HepG2 (cell line): ENCODE measurements at regions not wholly inside any gene's neighbourhood (a gene's known extent, or its start where the extent isn't known, plus 50 kb on each side); places are given as distances from the start of the nearest gene placed in this dataset.

Experiments
- ATAC-seq: fragments of 200-7000 bp; cut with Tn5 transposase; 3 replicates; pipeline ENCODE4 v1.9.1; 2020; ENCODE audit warnings: mild to moderate bottlenecking, moderate library complexity
- BruUV-seq: library from RNA; stranded (reverse); fragments of 400-500 nt; replicated peaks from 2 replicates; lab custom pipeline; 2021; lab: Mats Ljungman, UMichigan
- CTCF ChIA-PET: fragments of 300-600 bp; formaldehyde crosslinking; extraction: SDS; loops from one replicate; lab custom pipeline; 2021; ENCODE audit warnings: low total read pairs, inconsistent platforms, low intra/inter-chr PET ratio; lab: Yijun Ruan, JAX
- POLR2A ChIA-PET: fragments of 350-600 bp; sonication (Branson Sonifier 250); formaldehyde crosslinking; loops from one replicate; lab custom pipeline; 2020; ENCODE audit warnings: antibody characterized with exemption, inconsistent platforms; lab: Yijun Ruan, JAX
- DNase-seq: peaks from one replicate; pipeline ENCODE4 v3.0.0-alpha.2; 2015; ENCODE audit warnings: low spot score
- FAIRE-seq: peaks from 3 replicates; lab custom pipeline; 2011; peaks lifted over from hg19 to GRCh38; lab: Jason Lieb, UNC
- H2AFZ ChIP-seq: one replicate; pipeline ENCODE4 v1.6.1; 2011; ENCODE audit warnings: low read length, inconsistent platforms
- H3K27ac ChIP-seq: fragments of 300-600 bp; 3 replicates; pipeline ENCODE4 v1.8.0; 2011; ENCODE audit warnings: mixed run types, mild to moderate bottlenecking, mixed read lengths, low read length, inconsistent platforms; ENCODE audit not compliant: insufficient read depth; ENCODE audit errors: extremely low read length
- H3K27me3 ChIP-seq, 2 experiments: fragments of 200-600 bp in 1 of 2; 2 replicates in 1 of 2; 3 replicates in 1 of 2; pipeline versions ENCODE4 v1.6.0 to v1.8.0; 2011; ENCODE audit warnings: low read length in 2 of 2, mild to moderate bottlenecking in 2 of 2, moderate library complexity in 2 of 2, inconsistent platforms in 1 of 2; ENCODE audit not compliant: insufficient read depth in 2 of 2, control insufficient read depth in 1 of 2
- H3K36me3 ChIP-seq, 2 experiments: fragments of 200-600 bp in 1 of 2; replicated peaks in 1 of 2; 2 replicates in 1 of 2; 3 replicates in 1 of 2; pipeline versions ENCODE4 v1.5.1 to v1.8.0; 2011; ENCODE audit warnings: low read length in 2 of 2, inconsistent platforms in 1 of 2; ENCODE audit not compliant: insufficient read depth in 2 of 2, control insufficient read depth in 1 of 2
- H3K4me1 ChIP-seq: 2 replicates; pipeline ENCODE4 v1.5.1; 2012; ENCODE audit warnings: low read length, inconsistent platforms; ENCODE audit not compliant: insufficient read depth
- H3K4me2 ChIP-seq: 2 replicates; pipeline ENCODE4 v1.6.0; 2011; ENCODE audit warnings: low read depth, low read length, inconsistent platforms
- H3K4me3 ChIP-seq, 3 experiments: fragments of 200-600 bp in 1 of 3; sonication (generic), shearing (Covaris generic) in 1 of 3; replicated peaks in 1 of 3; 2 replicates each; pipeline ENCODE4 v1.5.1; 2011 to 2016; ENCODE audit warnings: low read length in 3 of 3, inconsistent platforms in 2 of 3, low read depth in 2 of 3, mild to moderate bottlenecking in 2 of 3, control low read depth in 1 of 3, mixed read lengths in 1 of 3; ENCODE audit not compliant: insufficient read depth in 1 of 3
- H3K79me2 ChIP-seq: one replicate; pipeline ENCODE4 v1.6.1; 2011; ENCODE audit warnings: low read length, inconsistent platforms; ENCODE audit not compliant: insufficient read depth
- H3K9ac ChIP-seq: 2 replicates; pipeline ENCODE4 v1.6.0; 2011; ENCODE audit warnings: mild to moderate bottlenecking, low read depth, low read length, inconsistent platforms; ENCODE audit not compliant: insufficient read depth
- H3K9me3 ChIP-seq: 2 replicates; pipeline ENCODE4 v1.5.1; 2012; ENCODE audit warnings: mild to moderate bottlenecking, low read length
- H4K20me1 ChIP-seq: 2 replicates; pipeline ENCODE4 v1.6.0; 2011; ENCODE audit warnings: inconsistent platforms, mild to moderate bottlenecking, low read length, moderate library complexity; ENCODE audit not compliant: insufficient read depth
- CEBPG ChIP-seq: IDR thresholded peaks from 2 replicates; pipeline ENCODE4 v1.6.1; 2016
- CTCF ChIP-seq: sonication (generic); formaldehyde crosslinking; IDR thresholded peaks from 2 replicates; pipeline ENCODE4 v1.5.0; 2020; ENCODE audit warnings: mild to moderate bottlenecking, missing genetic modification reagents, moderate library complexity
- FOXC1 ChIP-seq: sonication (generic); formaldehyde crosslinking; IDR thresholded peaks from 2 replicates; pipeline ENCODE4 v1.8.0; 2022; ENCODE audit warnings: mild to moderate bottlenecking, missing genetic modification reagents, borderline replicate concordance
- FOXP4 ChIP-seq: sonication (generic); formaldehyde crosslinking; IDR thresholded peaks from 2 replicates; pipeline ENCODE4 v1.4.0; 2020; ENCODE audit warnings: missing genetic modification reagents
- HNRNPK ChIP-seq: fragments of 200-400 bp; formaldehyde crosslinking; IDR thresholded peaks from 2 replicates; pipeline ENCODE4 v1.6.1; 2018; ENCODE audit warnings: low read length, low read depth, moderate library complexity, mild to moderate bottlenecking; ENCODE audit not compliant: poor library complexity, severe bottlenecking
- HNRNPUL1 ChIP-seq: fragments of 200-400 bp; formaldehyde crosslinking; IDR thresholded peaks from 2 replicates; pipeline ENCODE4 v1.6.1; 2017; ENCODE audit warnings: low read depth, mild to moderate bottlenecking, low read length, moderate library complexity
- HOXA7 ChIP-seq: sonication (generic); formaldehyde crosslinking; IDR thresholded peaks from 2 replicates; pipeline ENCODE4 v1.8.1; 2022; ENCODE audit warnings: mild to moderate bottlenecking, missing genetic modification reagents, moderate library complexity
- HOXA9 ChIP-seq: sonication (generic); formaldehyde crosslinking; IDR thresholded peaks from 2 replicates; pipeline ENCODE4 v1.8.1; 2022; ENCODE audit warnings: missing genetic modification reagents, mild to moderate bottlenecking, moderate library complexity, borderline replicate concordance
- IKZF1 ChIP-seq: fragments of 450-650 bp; IDR thresholded peaks from 2 replicates; pipeline ENCODE4 v1.7.1; 2016
- NR2F2 ChIP-seq: IDR thresholded peaks from 2 replicates; pipeline ENCODE4 v1.6.1; 2012; ENCODE audit warnings: low read depth, inconsistent platforms, borderline replicate concordance
- PCBP2 ChIP-seq: fragments of 200-400 bp; formaldehyde crosslinking; optimal IDR thresholded peaks from 2 replicates; pipeline ENCODE3; 2018; ENCODE audit warnings: low read length, low read depth; ENCODE audit not compliant: poor library complexity, severe bottlenecking
- PHF8 ChIP-seq: sonication (generic); formaldehyde crosslinking; IDR thresholded peaks from 2 replicates; pipeline ENCODE4 v1.5.0; 2020; ENCODE audit warnings: missing genetic modification reagents
- SMAD9 ChIP-seq: sonication (generic); formaldehyde crosslinking; IDR thresholded peaks from 2 replicates; pipeline ENCODE4 v1.5.1; 2020; ENCODE audit warnings: mild to moderate bottlenecking, missing genetic modification reagents
- SP1 ChIP-seq, 2 experiments: fragments of 450-650 bp in 1 of 2; sonication (generic) in 1 of 2; formaldehyde crosslinking in 1 of 2; IDR thresholded peaks; 2 replicates each; pipeline versions ENCODE4 v1.4.0 to v1.6.1; 2016 to 2020; ENCODE audit warnings: missing genetic modification reagents in 1 of 2
- ZBTB4 ChIP-seq: sonication (generic); formaldehyde crosslinking; IDR thresholded peaks from 2 replicates; pipeline ENCODE4 v1.4.0; 2020; ENCODE audit warnings: missing genetic modification reagents, mild to moderate bottlenecking, borderline replicate concordance
- ZNF350 ChIP-seq: sonication (generic); formaldehyde crosslinking; IDR thresholded peaks from 2 replicates; pipeline ENCODE4 v1.4.0; 2020; ENCODE audit warnings: mild to moderate bottlenecking, low read depth, missing genetic modification reagents, borderline replicate concordance
- ZNF576 ChIP-seq: sonication (generic); formaldehyde crosslinking; IDR thresholded peaks from 2 replicates; pipeline ENCODE4 v1.4.0; 2020; ENCODE audit warnings: mild to moderate bottlenecking, missing genetic modification reagents
- ZNF616 ChIP-seq: sonication (generic); formaldehyde crosslinking; IDR thresholded peaks from 2 replicates; pipeline ENCODE4 v1.5.0; 2020; ENCODE audit warnings: low read depth, mild to moderate bottlenecking, missing genetic modification reagents
- ZNF709 ChIP-seq: sonication (generic); formaldehyde crosslinking; IDR thresholded peaks from 2 replicates; pipeline ENCODE4 v1.5.0; 2020; ENCODE audit warnings: mild to moderate bottlenecking, missing genetic modification reagents
- ZNF772 ChIP-seq: sonication (generic); formaldehyde crosslinking; IDR thresholded peaks from 2 replicates; pipeline ENCODE4 v1.5.0; 2020; ENCODE audit warnings: mild to moderate bottlenecking, missing genetic modification reagents
- WGBS: methylation state at CpG from one replicate; pipeline ENCODE4 v1.1.6; 2017; ENCODE audit warnings: low lambda C conversion rate; 5-methylcytosine and 5-hydroxymethylcytosine counted together
- in situ Hi-C: cut with HindIII; loops from 2 replicates; pipeline ENCODE4 v1.10.0; 2017; ENCODE audit warnings: low pct_unique_long_range_greater_than_20kb; ENCODE audit not compliant: extremely low pct_ligation_motif_present
- intact Hi-C: fragments of 100-400 bp; cut with micrococcal nuclease; formaldehyde crosslinking; loops from one replicate; pipeline ENCODE4 v1.10.0; 2022; ENCODE audit not compliant: unreplicated experiment

- no peak for FAIRE-seq
- CTCF ChIA-PET = no interaction called here
- peaks cover 4% of the 10 kb centered on the region; the same call in 1 of the 2 replicates for H3K9me3 ChIP-seq
- intact Hi-C loops = no loop called here
- no peak overlapping the region for H3K4me3 ChIP-seq
- H3K27me3 ChIP-seq = no peaks in the 10 kb centered on the region
- H2AFZ ChIP-seq = no peak overlapping the region
- WGBS = 2% methylated on average over 2 of the region's 2 CpGs
- no peaks in the 10 kb centered on the region for H4K20me1 ChIP-seq
- no peak for TF ChIP-seq PCBP2
- no peak for TF ChIP-seq SP1 (IDR thresholded peaks at IDR 0.05)
- TF ChIP-seq SP1 (CRISPR knock-in tag; IDR thresholded peaks at IDR 0.05) = no peak
- no peak for TF ChIP-seq ZNF350 (CRISPR knock-in tag)
- no peak for TF ChIP-seq CTCF (CRISPR knock-in tag)
- no peak for TF ChIP-seq IKZF1
- no peak for TF ChIP-seq PHF8
- no peak for TF ChIP-seq ZNF709 (CRISPR knock-in tag)
- no peak for TF ChIP-seq HNRNPUL1
- no peak for TF ChIP-seq ZNF616 (CRISPR knock-in tag)
- no peak for TF ChIP-seq FOXC1 (CRISPR knock-in tag)
- no peak for TF ChIP-seq HOXA9 (CRISPR knock-in tag)
- no peak for TF ChIP-seq ZNF576 (CRISPR knock-in tag)
- TF ChIP-seq CEBPG = no peak
- TF ChIP-seq HOXA7 (CRISPR knock-in tag) = no peak
- TF ChIP-seq HNRNPK = no peak
- TF ChIP-seq ZBTB4 (CRISPR knock-in tag) = no peak
- TF ChIP-seq SMAD9 (CRISPR knock-in tag) = no peak
- TF ChIP-seq FOXP4 (CRISPR knock-in tag) = no peak
- no peak for TF ChIP-seq ZNF772
- no peak for TF ChIP-seq NR2F2
- TF ChIP-seq, all 625 proteins: peak for 0
- Histone ChIP-seq H3K27ac (no peak overlapping the region), H3K4me2 (no peak overlapping the region), H3K36me3 (no peaks in the 10 kb centered on the region), H3K4me1 (no peaks in the 10 kb centered on the region), H3K9ac (no peak overlapping the region), H3K79me2 (no peaks in the 10 kb centered on the region)
- POLR2A ChIA-PET = no interaction called here
- in situ Hi-C loops = no loop called here
- ATAC-seq = no peak
- BruUV-seq = no TSS peak
- DNase-seq = no peak
Observed at GRCh38 chr11:25317216-25317615, 820.4 kb downstream of the LUZP2 start.
